ENCODE measurements at regions not wholly inside any gene's neighbourhood (a gene's known extent, or its start where the extent isn't known, plus 50 kb on each side); places are given as distances from the start of the nearest gene placed in this dataset.

DNA sequence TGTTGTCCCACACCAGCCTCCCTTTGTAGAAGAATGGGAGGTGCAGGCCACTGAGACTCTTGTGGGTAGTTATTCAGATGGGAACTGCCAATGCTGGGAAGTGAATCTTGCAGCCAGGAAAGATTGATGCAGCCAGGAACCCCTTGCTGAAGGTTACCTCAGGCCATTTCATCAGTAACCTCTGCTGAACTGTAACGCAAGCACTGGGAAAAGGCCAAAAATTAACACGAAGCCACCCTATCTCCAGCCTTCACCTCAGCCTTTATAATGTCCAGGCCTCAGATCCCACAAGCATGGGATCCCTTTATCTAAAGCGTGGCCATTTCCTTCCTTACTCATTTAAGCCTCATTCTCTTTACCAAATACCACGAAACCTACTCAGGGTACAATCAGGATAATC is 211.1 kb downstream of the SPTSSA start:
- BruUV-seq (replicated peaks), result no TSS peak
- Histone ChIP-seq H3K4me1 (replicated peaks; ENCODE audit: insufficient read depth) (no peaks in the 10 kb centered on the region), H4K20me1 (ENCODE audit: insufficient read depth) (no peaks in the 10 kb centered on the region), H3K27ac (no peak overlapping the region), H3K79me2 (ENCODE audit: low read depth) (no peaks in the 10 kb centered on the region), H3K4me2 (no peak overlapping the region), H3K9me3 (ENCODE audit: insufficient read depth, low read depth) (no peaks in the 10 kb centered on the region), H3F3A (ENCODE audit: insufficient read depth, low read depth) (no peaks in the 10 kb centered on the region), H3K4me3 (no peak overlapping the region), H3K36me3 (ENCODE audit: low read depth) (no peaks in the 10 kb centered on the region), H2AFZ (no peak overlapping the region), H3K27me3 (ENCODE audit: insufficient read depth, low read depth) (no peaks in the 10 kb centered on the region), H3K9me2 (ENCODE audit: insufficient read depth) (no peaks in the 10 kb centered on the region)
- intact Hi-C loops (cut with micrococcal nuclease; ENCODE audit: unreplicated experiment), result no loop called here
- no peak for TF ChIP-seq EZH2 (IDR thresholded peaks at IDR 0.05; ENCODE audit: low read depth)
- TF ChIP-seq, protein P1, sequence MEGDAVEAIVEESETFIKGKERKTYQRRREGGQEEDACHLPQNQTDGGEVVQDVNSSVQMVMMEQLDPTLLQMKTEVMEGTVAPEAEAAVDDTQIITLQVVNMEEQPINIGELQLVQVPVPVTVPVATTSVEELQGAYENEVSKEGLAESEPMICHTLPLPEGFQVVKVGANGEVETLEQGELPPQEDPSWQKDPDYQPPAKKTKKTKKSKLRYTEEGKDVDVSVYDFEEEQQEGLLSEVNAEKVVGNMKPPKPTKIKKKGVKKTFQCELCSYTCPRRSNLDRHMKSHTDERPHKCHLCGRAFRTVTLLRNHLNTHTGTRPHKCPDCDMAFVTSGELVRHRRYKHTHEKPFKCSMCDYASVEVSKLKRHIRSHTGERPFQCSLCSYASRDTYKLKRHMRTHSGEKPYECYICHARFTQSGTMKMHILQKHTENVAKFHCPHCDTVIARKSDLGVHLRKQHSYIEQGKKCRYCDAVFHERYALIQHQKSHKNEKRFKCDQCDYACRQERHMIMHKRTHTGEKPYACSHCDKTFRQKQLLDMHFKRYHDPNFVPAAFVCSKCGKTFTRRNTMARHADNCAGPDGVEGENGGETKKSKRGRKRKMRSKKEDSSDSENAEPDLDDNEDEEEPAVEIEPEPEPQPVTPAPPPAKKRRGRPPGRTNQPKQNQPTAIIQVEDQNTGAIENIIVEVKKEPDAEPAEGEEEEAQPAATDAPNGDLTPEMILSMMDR (conservative IDR thresholded peaks at IDR 0.05), result no peak
- no peak for DNase-seq
- ChIA-PET CTCF (no interaction called here), POLR2A (ENCODE audit: unreplicated experiment) (no interaction called here)

DNA sequence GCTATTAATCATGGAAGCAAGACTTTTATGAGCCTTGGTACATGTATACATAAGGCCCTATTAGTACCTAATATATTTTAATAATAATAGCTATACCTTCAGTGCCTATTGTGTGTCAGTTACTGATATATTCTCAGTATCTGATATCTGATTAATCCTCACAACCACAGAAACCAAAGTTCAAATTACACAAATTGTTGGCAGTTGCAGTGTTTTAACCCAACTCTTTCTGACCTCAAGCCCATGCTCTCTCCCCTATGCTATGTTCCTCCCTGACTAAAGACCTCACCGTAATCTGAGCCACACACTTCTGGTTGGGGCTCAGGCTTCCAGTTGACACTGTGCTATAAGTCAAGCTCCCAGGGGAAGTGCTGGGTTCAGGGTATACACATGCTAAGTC is 214.4 kb downstream of the SPTSSA start:
- TF ChIP-seq EZH2 (IDR thresholded peaks at IDR 0.05; ENCODE audit: low read depth), result no peak
- TF ChIP-seq, protein P1 (conservative IDR thresholded peaks at IDR 0.05), result no peak
- ChIA-PET POLR2A (ENCODE audit: unreplicated experiment) (no interaction called here), CTCF (no interaction called here)
- H3K27me3 ChIP-seq (ENCODE audit: insufficient read depth, low read depth), result no peaks in the 10 kb centered on the region
- BruUV-seq (replicated peaks), result no TSS peak
- H3K79me2 ChIP-seq (ENCODE audit: low read depth), result no peaks in the 10 kb centered on the region
- H3K9me2 ChIP-seq (ENCODE audit: insufficient read depth), result no peaks in the 10 kb centered on the region
- H2AFZ ChIP-seq, result no peak overlapping the region
- H3K9me3 ChIP-seq (ENCODE audit: insufficient read depth, low read depth), result no peaks in the 10 kb centered on the region
- H3K4me2 ChIP-seq, result no peak overlapping the region
- intact Hi-C loops (cut with micrococcal nuclease; ENCODE audit: unreplicated experiment), result no loop called here
- H4K20me1 ChIP-seq (ENCODE audit: insufficient read depth), result no peaks in the 10 kb centered on the region
- no peak for DNase-seq
- H3K4me3 ChIP-seq, result no peak overlapping the region
- H3K4me1 ChIP-seq (replicated peaks; ENCODE audit: insufficient read depth), result no peaks in the 10 kb centered on the region
- no peak overlapping the region for H3K27ac ChIP-seq
- no peaks in the 10 kb centered on the region for H3F3A ChIP-seq (ENCODE audit: insufficient read depth, low read depth)
- no peaks in the 10 kb centered on the region for H3K36me3 ChIP-seq (ENCODE audit: low read depth)

DNA sequence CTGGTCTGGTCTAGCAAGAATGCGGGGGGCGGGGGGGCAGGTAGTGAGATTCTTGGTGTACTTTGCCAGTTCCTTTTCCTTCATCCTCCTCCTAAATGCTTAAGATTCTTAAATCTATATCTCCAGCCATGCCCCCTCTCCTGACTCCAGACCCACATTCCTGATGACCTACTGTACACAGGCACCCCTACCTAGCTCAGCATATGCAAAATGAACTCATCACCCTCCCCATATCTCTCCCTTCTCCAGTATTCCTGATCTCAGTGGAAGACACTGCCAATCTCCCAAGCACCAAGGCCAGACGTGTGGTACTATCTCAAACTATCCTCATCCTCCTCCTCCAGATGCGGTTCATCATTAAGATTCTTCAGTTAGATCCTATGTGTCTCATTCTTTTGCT is 215.8 kb downstream of the SPTSSA start:
- POLR2A ChIA-PET (ENCODE audit: unreplicated experiment), result no interaction called here
- no TSS peak for BruUV-seq (replicated peaks)
- intact Hi-C loops (cut with micrococcal nuclease; ENCODE audit: unreplicated experiment), result no loop called here
- Histone ChIP-seq H2AFZ (no peak overlapping the region), H3K36me3 (ENCODE audit: low read depth) (no peaks in the 10 kb centered on the region), H3K27ac (no peak overlapping the region), H3K4me3 (no peak overlapping the region), H3K9me3 (ENCODE audit: insufficient read depth, low read depth) (no peaks in the 10 kb centered on the region), H3F3A (ENCODE audit: insufficient read depth, low read depth) (no peaks in the 10 kb centered on the region), H3K79me2 (ENCODE audit: low read depth) (no peaks in the 10 kb centered on the region), H3K4me2 (no peak overlapping the region), H4K20me1 (ENCODE audit: insufficient read depth) (no peaks in the 10 kb centered on the region), H3K9me2 (ENCODE audit: insufficient read depth) (no peaks in the 10 kb centered on the region), H3K27me3 (ENCODE audit: insufficient read depth, low read depth) (no peaks in the 10 kb centered on the region), H3K4me1 (replicated peaks; ENCODE audit: insufficient read depth) (no peaks in the 10 kb centered on the region)
- CTCF ChIA-PET, result interaction anchor here (0.6 kb wide), 2 partner anchors 18 to 58 kb away, joined by 5 to 13 read pairs; no protein-coding TSS in a partner anchor
- TF ChIP-seq, protein P1 (conservative IDR thresholded peaks at IDR 0.05), result no peak
- no peak for TF ChIP-seq EZH2 (IDR thresholded peaks at IDR 0.05; ENCODE audit: low read depth)
- DNase-seq, result no peak
